ENCODE measurements at regions not wholly inside any gene's neighbourhood (a gene's known extent, or its start where the extent isn't known, plus 50 kb on each side); places are given as distances from the start of the nearest gene placed in this dataset.
"Not testable (repeated sequence)": the region's sequence is repeated elsewhere in the genome, so short reads cannot be mapped to it uniquely, and the experiment has no call there.

- no peak for DNase-seq (ENCODE audit: low spot score)
Measured at GRCh38 chr1:104019675-104020049, 270.0 kb downstream of the AMY1C start.

GRCh38 chr1:104028416-104029035 is 278.8 kb downstream of the AMY1C start:
- no peak for DNase-seq (ENCODE audit: low spot score)

DNA sequence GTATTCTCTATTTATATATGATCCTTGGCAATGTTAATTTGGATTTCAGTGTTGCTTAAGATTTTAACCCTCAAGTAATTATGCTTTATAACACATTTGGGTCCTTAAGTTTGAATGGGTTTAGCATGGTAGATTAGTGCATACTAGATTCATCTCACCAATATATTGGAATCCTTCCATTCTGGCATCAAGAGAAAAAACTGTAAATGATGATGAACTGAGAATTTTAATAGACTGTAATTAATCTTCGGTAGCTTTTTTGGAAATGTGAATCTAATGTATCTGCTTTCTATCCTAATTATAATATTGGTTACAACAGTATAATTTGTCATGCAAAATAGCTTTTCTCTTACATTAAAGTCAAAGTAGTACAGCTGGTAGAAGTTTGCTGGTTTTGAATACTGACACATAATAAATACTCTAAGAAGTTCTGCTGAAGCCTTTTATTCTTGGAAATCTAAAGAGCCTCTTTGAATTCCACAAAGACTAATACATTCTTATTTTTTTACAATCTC is 279.8 kb downstream of the AMY1C start:
- no peak for DNase-seq (ENCODE audit: low spot score)

- no peak for DNase-seq (ENCODE audit: low spot score)
Measured at GRCh38 chr1:104056786-104057185, 307.1 kb downstream of the AMY1C start.

GRCh38 chr1:104057219-104057898 is 307.7 kb downstream of the AMY1C start:
- peak; percentile 44 for DNase-seq (ENCODE audit: low spot score)

- not testable (repeated sequence) for DNase-seq (ENCODE audit: low spot score)
Measured at GRCh38 chr1:104061637-104062036, 311.9 kb downstream of the AMY1C start.

GRCh38 chr1:104064399-104064798 is 314.7 kb downstream of the AMY1C start:
- no peak for DNase-seq (ENCODE audit: low spot score)

GRCh38 chr1:104072915-104073371 is 323.2 kb downstream of the AMY1C start:
- DNase-seq (ENCODE audit: low spot score) = no peak

GRCh38 chr1:104073463-104073902 is 323.8 kb downstream of the AMY1C start:
- no peak for DNase-seq (ENCODE audit: low spot score)

GRCh38 chr1:104082221-104082620 is 332.5 kb downstream of the AMY1C start:
- no peak for DNase-seq (ENCODE audit: low spot score)

DNA sequence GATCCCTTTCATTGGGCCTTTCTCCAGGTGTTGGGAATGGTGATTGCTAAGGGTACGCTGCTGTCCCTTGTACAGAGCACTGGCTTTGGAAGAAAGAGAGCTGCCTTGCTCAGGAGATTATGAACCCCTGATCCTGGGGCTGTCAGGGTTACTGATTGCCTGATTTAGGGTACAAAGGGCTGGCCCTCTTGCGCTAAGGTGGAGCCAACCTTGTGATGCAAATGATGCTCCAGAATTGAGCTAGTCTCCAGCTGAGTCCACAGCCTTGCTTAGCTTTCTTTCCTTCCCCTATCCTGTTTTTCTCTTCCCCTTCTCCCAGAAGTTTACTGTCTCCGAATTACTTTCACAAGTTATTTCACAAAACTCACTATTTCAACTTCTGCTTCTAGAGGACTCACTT is 334.7 kb downstream of the AMY1C start:
- no peak for DNase-seq (ENCODE audit: low spot score)

- no peak for DNase-seq (ENCODE audit: low spot score)
Measured at GRCh38 chr1:104092698-104093097, 343.0 kb downstream of the AMY1C start.

DNA sequence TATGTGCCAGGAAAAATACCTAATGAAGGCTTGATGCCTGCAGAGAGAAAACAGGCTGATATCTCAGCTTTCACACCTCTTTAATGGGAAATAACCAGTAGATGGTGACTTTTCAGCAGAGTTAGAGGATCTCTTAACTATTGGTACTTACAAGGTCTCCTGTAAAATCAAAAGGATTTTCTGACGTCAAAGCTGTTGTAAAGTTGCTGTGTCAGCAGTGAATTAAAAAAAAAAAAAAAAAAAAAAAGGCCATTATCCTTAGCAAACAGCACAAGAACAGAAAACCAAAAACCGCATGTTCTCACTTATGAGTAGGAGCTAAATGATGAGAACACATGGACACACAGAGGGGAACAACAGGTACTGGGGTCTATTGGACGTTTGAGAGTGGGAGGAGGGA is 349.1 kb downstream of the AMY1C start:
- no peak for DNase-seq (ENCODE audit: low spot score)

DNA sequence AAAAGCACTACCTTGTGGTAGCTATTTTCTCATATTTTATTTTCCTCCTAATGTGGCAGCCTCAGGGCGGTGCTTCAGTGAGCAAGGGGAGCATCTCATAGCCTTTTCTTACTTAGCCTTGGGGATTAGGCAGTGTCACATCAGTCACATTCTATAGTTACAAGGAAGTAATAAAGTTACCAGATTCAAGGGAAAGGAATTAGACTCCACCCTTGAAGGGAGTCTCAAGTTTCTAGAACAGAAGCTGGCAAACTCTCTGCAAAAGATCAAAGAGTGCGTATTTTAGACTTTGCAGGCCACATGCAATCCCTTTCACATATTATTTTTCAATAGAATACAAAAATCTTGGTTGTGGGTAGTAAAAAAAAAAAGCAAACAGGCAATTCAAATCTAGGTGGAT is 350.4 kb downstream of the AMY1C start:
- DNase-seq (ENCODE audit: low spot score) = no peak

DNA sequence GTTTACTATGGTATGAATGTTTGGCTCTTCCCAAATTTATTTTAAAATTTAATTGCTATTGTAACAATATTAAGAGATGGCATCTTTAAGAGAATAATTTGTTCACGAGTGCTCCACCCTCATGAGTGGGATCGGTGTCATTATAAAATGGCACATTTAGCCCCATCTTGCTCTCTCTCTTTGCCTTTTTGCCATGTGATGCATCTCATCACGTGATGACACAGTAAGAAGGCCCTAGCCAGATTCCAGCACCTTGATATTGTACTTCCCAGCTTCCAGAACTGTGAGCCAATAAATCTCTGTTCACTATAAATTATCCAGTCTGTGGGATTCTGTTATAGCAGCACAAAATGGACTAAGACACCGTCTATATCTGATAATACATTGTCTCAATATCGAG is 355.8 kb downstream of the AMY1C start:
- DNase-seq (ENCODE audit: low spot score) = no peak

DNA sequence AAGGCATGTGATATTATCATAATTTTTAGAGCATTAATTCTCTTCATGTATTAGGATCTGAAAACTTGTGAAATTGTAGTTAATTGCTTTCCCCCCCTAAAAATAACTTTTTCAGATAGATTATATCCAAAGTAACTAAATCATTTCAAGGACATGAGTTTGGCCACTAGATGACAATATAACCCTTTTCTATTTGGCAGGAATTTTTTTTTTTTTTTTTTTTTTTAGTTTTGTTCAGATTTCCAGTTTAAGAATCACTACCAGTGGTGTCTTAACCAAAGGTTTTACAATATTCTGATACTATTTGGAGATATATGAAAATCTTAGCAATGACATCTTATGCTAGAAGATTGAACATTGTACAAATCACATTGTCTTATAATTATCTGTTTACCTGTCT is 370.8 kb downstream of the AMY1C start:
- no peak for DNase-seq (ENCODE audit: low spot score)

DNA sequence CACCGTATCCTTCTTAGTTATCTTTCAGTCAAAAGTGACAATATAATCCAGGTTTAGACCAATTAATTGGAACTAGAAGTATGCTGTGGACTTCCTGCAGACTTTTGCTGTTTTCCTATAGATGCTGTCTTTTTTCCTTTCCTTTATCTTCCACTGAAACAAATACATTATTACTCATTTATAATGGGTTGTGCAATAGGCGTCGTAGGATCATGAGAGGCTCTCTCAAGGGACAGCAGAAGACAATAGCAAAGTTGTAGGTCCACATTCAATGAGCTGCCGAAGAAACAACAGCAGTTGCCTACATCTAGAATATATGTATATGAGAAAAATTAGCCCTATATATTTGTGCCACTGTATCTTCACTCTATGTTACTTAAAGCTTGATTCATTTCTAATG is 371.6 kb downstream of the AMY1C start:
- DNase-seq (ENCODE audit: low spot score) = no peak

DNA sequence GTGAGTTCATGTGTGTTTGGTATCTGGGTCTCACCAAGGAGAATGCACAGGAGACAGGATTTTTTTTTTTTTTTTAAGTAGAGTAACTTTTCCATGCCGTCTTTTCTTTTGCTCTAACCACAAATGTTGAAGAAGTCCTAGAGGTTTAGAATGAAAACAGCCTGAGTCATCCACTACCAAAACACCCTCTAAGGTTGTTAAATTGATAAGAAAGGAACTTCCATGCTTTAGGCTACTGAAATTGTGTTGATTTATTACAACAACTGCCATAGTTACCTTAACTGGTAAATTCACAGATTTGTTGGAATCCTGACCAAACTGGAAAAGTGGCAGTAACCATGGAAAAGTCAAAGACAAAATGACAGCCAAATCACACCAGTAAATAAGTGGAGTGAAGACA is 375.6 kb downstream of the AMY1C start:
- DNase-seq (ENCODE audit: low spot score) = peak; percentile 53

DNA sequence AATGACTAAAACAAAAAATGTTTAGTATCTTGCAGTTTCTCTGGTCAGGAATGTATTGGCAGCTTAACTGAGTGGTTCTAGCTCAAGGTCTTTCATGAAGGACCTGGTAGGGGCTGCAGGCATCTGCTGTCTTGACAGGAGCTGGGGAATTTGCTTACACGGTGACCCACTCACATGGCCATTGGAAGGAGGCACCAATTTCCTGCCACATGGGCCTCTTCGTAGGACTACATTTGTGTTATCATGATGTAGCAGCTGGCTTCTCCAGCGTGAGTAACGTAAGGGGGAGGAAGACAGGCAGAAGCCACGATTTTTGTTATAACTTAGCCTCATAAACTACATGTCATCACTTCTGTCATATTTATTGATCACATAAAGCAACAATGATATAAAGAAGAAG is 376.3 kb downstream of the AMY1C start:
- DNase-seq (ENCODE audit: low spot score) = no peak

DNA sequence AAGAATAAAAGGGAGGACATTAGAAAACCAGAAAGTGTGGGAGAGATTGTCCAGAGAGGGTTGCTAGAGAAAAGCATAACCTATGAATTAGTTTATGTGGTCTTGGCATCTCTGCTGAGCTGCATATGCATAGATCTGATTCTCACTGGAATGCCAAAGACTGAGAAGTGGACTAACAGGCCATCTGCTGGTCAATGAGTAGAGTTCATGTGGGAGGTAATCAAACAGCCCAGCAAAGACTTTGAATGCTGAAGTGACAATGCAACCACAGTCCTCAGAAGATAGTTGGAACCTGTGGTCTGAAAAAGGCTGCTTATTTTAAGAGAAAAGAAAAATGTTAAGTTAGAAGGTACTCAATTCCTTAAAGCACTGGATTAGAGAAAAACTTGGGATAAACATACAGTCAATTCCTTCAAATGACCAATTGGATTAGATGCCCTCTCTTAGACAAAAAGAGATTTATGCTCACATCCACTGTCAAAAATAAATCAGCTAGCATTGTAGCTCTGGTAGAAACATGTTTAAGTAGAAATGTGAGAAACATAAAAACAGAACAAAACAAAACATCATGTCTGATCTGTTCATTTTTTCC is 382.8 kb downstream of the AMY1C start:
- peak; percentile 35 for DNase-seq (ENCODE audit: low spot score)

GRCh38 chr1:104135036-104135435 is 385.3 kb downstream of the AMY1C start:
- not testable (repeated sequence) for DNase-seq (ENCODE audit: low spot score)

GRCh38 chr1:104136621-104137020 is 386.9 kb downstream of the AMY1C start:
- DNase-seq (ENCODE audit: low spot score) = no peak

DNA sequence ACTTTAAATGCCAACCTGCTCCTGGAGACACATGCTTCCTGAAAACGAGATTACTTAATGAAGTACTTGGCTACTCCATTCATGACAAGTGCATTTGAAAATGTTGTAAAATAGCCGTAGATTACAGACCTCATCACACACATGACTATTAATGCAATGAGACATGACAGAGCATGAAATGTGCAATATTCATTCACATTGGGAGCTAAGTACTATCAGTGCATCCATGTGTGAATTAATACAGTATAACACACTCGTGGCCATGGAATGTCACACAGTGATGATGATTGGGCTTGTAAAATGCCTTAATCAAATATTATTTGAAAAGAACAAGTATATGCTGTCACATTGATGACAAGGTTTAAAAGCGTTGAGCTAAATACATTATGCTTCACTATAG is 407.0 kb downstream of the AMY1C start:
- DNase-seq (ENCODE audit: low spot score) = no peak
